ENCODE measurements at regions not wholly inside any gene's neighbourhood (a gene's known extent, or its start where the extent isn't known, plus 50 kb on each side); places are given as distances from the start of the nearest gene placed in this dataset.

DNA sequence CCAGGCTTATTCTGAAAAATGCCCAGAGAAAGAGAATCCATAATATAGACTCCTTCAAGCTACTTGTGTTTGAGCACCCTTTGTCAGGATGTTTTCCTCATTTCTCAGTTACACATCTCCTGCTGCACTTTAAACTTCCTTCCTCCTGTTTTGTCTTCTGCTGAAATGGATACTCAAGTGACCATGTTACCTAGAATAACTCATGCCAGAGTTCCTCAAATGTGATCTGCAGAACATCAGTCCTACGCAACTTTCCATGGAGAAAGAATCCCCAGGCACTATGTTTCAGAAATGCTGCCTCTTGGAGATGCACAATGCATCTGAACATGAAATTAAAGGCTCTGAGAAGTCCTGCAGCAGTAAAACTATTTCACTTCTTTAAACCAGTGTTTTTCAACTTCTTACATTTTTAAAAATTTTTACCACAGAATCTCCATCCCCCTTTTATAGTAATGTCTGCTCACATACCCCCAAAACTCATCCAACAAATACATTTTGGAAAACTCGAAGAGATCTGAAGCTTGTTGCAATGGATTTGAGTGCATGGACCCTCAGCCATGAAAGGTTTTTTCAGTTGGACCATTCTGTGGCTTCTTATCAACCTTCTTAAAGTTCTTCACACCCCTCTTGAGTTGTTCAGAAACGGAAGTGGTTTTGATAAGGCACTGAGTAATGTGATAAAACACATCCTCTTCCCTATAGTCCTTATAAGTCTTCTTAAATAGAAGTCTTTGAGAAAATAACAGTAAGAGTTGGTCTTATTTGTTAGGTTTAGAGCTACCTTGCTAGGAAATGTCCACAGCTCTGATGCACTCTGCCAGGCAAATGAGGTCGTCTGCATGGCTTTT is 84.5 kb upstream of the KCNA1 start:
- Histone ChIP-seq H3K4me3 (ENCODE audit: control extremely low read depth in 1 of 5, extremely low read depth in 1 of 5, insufficient read depth in 1 of 5, low read depth in 2 of 5, low read length in 4 of 5) (peak overlapping the region in 1 of 5 experiments; percentile 12), H3K36me3 (replicated peaks in 1 of 2; ENCODE audit: control extremely low read depth in 1 of 2, control insufficient read depth in 1 of 2, extremely low read depth in 1 of 2, insufficient read depth in 2 of 2, low read length in 1 of 2) (no peaks in the 10 kb centered on the region), H2AFZ (ENCODE audit: insufficient read depth, low read depth, low read length, poor library complexity, severe bottlenecking) (no peak overlapping the region), H3K9me3 (ENCODE audit: control extremely low read depth in 1 of 3, control insufficient read depth in 2 of 3, insufficient read depth in 1 of 3, low read length in 2 of 3) (peaks cover 0 to 1% (median 0%) of the 10 kb centered on the region in 3 donors), H3K4me2 (replicated peaks; ENCODE audit: low read depth, low read length, poor library complexity, severe bottlenecking) (peak overlapping the region; percentile 58), H3K27me3 (replicated peaks in 1 of 4; ENCODE audit: control extremely low read depth in 1 of 4, control insufficient read depth in 3 of 4, insufficient read depth in 4 of 4, low read length in 3 of 4) (no peaks in the 10 kb centered on the region), H3K4me1 (ENCODE audit: control insufficient read depth in 2 of 2, insufficient read depth in 2 of 2, low read length in 2 of 2) (peaks cover 76 to 82% of the 10 kb centered on the region in 2 donors), H3K9ac (ENCODE audit: low read length) (peak overlapping the region; percentile 9), H3K27ac (ENCODE audit: low read length in 2 of 2) (peak overlapping the region; percentile 7 to 87), H3K79me2 (ENCODE audit: control insufficient read depth, insufficient read depth, low read length) (peaks cover 16% of the 10 kb centered on the region), H4K20me1 (ENCODE audit: control insufficient read depth, insufficient read depth, low read length, poor library complexity, severe bottlenecking) (no peaks in the 10 kb centered on the region)
- TF ChIP-seq, protein P1, sequence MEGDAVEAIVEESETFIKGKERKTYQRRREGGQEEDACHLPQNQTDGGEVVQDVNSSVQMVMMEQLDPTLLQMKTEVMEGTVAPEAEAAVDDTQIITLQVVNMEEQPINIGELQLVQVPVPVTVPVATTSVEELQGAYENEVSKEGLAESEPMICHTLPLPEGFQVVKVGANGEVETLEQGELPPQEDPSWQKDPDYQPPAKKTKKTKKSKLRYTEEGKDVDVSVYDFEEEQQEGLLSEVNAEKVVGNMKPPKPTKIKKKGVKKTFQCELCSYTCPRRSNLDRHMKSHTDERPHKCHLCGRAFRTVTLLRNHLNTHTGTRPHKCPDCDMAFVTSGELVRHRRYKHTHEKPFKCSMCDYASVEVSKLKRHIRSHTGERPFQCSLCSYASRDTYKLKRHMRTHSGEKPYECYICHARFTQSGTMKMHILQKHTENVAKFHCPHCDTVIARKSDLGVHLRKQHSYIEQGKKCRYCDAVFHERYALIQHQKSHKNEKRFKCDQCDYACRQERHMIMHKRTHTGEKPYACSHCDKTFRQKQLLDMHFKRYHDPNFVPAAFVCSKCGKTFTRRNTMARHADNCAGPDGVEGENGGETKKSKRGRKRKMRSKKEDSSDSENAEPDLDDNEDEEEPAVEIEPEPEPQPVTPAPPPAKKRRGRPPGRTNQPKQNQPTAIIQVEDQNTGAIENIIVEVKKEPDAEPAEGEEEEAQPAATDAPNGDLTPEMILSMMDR (IDR thresholded peaks at IDR 0.05), result no peak
- no peak for TF ChIP-seq EZH2 (IDR thresholded peaks at IDR 0.05; ENCODE audit: borderline replicate concordance, insufficient read depth, low read depth, low read length, poor library complexity, severe bottlenecking)
- POLR2A ChIA-PET, result no interaction called here
- peak overlapping the region; percentile 54 for H3K27ac Mint-ChIP-seq
- no peaks in the 10 kb centered on the region for H3K9me3 Mint-ChIP-seq (ENCODE audit: insufficient read depth)
- H3K4me3 Mint-ChIP-seq, result peak overlapping the region; percentile 46
- ATAC-seq (ENCODE audit: low read depth) (no peak), DNase-seq (peak; percentile 52)
- CTCF ChIA-PET, result interaction anchor here (0.8 kb wide), 1 partner anchor 30 kb away, joined by 3 read pairs; no protein-coding TSS in a partner anchor
- 44% methylated on average over 2 of the region's 4 CpGs for WGBS (ENCODE audit: insufficient coverage)
- intact Hi-C loops (cut with micrococcal nuclease), result loop anchor here (5.0 to 10.0 kb wide), 2 partner anchors 178 to 260 kb away; partner anchors contain the start of genes AKAP3, DYRK4 and NDUFA9
- no peaks in the 10 kb centered on the region for H3K27me3 Mint-ChIP-seq
- H3K4me1 Mint-ChIP-seq, result peaks cover 84% of the 10 kb centered on the region

DNA sequence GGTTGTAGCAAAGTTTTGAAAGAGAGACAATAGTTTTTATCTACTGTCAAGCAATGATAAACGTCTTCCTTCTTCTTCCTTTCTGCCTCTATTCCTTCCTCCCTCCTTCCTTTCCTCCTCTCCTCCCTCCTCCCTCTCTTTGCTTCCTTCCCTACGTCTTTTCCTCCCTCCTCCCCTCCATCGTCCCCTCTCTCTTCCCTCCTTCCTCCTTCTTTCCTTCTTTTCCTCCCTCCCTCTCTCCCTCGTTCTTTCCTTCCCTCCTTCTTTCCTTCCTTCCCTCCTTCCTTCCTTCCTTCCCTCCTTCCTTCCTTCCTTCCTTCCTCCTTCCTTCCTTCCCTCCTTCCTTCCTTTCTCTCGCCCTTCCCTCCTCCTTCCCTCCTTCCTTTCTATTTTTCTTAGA is 82.8 kb upstream of the KCNA1 start:
- H3K79me2 ChIP-seq (ENCODE audit: control insufficient read depth, insufficient read depth, low read length), result peaks cover 16% of the 10 kb centered on the region
- peak overlapping the region in 1 of 2 donors; percentile 87 for H3K27ac ChIP-seq (ENCODE audit: low read length in 2 of 2)
- H2AFZ ChIP-seq (ENCODE audit: insufficient read depth, low read depth, low read length, poor library complexity, severe bottlenecking), result no peak overlapping the region
- H3K4me1 ChIP-seq (ENCODE audit: control insufficient read depth in 2 of 2, insufficient read depth in 2 of 2, low read length in 2 of 2), result peaks cover 79 to 82% of the 10 kb centered on the region in 2 donors
- 65% methylated on average over 3 of the region's 5 CpGs for WGBS (ENCODE audit: insufficient coverage)
- ATAC-seq (ENCODE audit: low read depth) (no peak), DNase-seq (no peak)
- CTCF ChIA-PET, result interaction anchor here (0.7 to 1.8 kb wide), 2 partner anchors 28 to 32 kb away, joined by 3 to 8 read pairs; no protein-coding TSS in a partner anchor
- H3K27me3 ChIP-seq (replicated peaks in 1 of 4; ENCODE audit: control extremely low read depth in 1 of 4, control insufficient read depth in 3 of 4, insufficient read depth in 4 of 4, low read length in 3 of 4), result no peaks in the 10 kb centered on the region
- H3K4me3 ChIP-seq (ENCODE audit: control extremely low read depth in 1 of 5, extremely low read depth in 1 of 5, insufficient read depth in 1 of 5, low read depth in 2 of 5, low read length in 4 of 5), result no peak overlapping the region
- Mint-ChIP-seq H3K4me3 (no peak overlapping the region), H3K27me3 (no peaks in the 10 kb centered on the region), H3K9me3 (ENCODE audit: insufficient read depth) (no peaks in the 10 kb centered on the region), H3K27ac (peak overlapping the region; percentile 13), H3K4me1 (peaks cover 87% of the 10 kb centered on the region)
- no peaks in the 10 kb centered on the region for H4K20me1 ChIP-seq (ENCODE audit: control insufficient read depth, insufficient read depth, low read length, poor library complexity, severe bottlenecking)
- no peaks in the 10 kb centered on the region for H3K36me3 ChIP-seq (replicated peaks in 1 of 2; ENCODE audit: control extremely low read depth in 1 of 2, control insufficient read depth in 1 of 2, extremely low read depth in 1 of 2, insufficient read depth in 2 of 2, low read length in 1 of 2)
- TF ChIP-seq, protein P1 (IDR thresholded peaks at IDR 0.05), result no peak
- no peak for TF ChIP-seq EZH2 (IDR thresholded peaks at IDR 0.05; ENCODE audit: borderline replicate concordance, insufficient read depth, low read depth, low read length, poor library complexity, severe bottlenecking)
- POLR2A ChIA-PET, result no interaction called here
- H3K4me2 ChIP-seq (replicated peaks; ENCODE audit: low read depth, low read length, poor library complexity, severe bottlenecking), result peak overlapping the region; percentile 86
- no peak overlapping the region for H3K9ac ChIP-seq (ENCODE audit: low read length)
- intact Hi-C loops (cut with micrococcal nuclease), result loop anchor here (5.0 to 10.0 kb wide), 2 partner anchors 180 to 262 kb away; partner anchors contain the start of genes AKAP3, DYRK4 and NDUFA9
- H3K9me3 ChIP-seq (ENCODE audit: control extremely low read depth in 1 of 3, control insufficient read depth in 2 of 3, insufficient read depth in 1 of 3, low read length in 2 of 3), result peaks cover 0 to 6% (median 0%) of the 10 kb centered on the region in 3 donors

Measured in B cell (primary cell).